T1000 (cell line): ENCODE measurements at regions not wholly inside any gene's neighbourhood (a gene's known extent, or its start where the extent isn't known, plus 50 kb on each side); places are given as distances from the start of the nearest gene placed in this dataset.
"Not testable (repeated sequence)": the region's sequence is repeated elsewhere in the genome, so short reads cannot be mapped to it uniquely, and the experiment has no call there.

Source experiments
- DNase-seq: peaks from one replicate; lab custom pipeline; 2025; ENCODE audit warnings: mixed read lengths; lab: John Stamatoyannopoulos, UW

GRCh38 chr4:138444260-138444659, 202.1 kb upstream of the SLC7A11 start:
- DNase-seq: no peak

DNA sequence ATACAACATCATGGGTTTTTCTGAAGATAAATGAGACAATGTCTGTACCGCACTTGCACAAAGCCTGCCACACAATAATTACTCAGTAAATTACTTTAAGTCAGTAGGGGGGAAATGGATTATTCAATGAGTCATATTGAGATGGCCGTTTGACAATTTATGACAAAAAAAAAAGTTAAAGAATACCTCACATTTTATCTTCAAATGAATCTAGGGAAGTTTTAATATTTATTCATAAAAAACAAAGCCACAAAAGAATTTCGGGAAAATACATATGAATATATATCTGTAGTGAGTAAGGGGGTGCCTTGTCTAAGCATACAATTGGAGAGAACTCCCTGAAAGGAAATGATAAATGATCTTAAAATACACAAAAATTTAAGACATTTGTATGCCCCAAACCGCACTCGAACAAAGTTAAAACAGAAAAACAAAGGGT, 197.0 kb upstream of the SLC7A11 start:
- DNase-seq: no peak

GRCh38 chr4:138438608-138439007, 196.5 kb upstream of the SLC7A11 start:
- DNase-seq: no peak

DNA sequence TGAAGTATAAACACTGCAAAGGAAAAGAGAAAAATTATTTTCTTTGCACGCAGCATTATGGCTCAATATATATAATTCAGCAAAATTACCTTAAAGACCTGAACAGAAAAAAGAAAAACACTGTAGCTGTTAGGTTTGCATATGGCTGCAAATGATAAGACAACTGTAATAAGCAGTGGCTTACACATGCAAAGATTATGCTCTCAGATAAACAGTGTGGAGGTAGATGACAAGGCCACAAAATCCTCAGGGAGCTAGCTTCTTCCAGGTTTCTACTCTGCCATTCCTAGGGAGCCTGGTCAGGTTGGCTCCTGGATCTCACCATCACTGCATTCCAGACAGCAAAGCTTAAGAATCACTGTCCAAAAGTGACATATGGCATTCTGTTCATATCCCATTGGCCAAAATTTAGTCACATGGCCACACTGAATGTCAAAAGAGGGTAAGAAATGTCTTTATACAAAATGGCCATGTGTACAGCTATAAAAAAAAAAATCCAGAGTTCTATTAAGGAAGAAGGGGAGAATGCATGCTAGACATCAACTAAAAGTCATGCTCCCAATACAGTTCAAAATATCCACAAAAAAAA, 195.2 kb upstream of the SLC7A11 start:
- no peak for DNase-seq

GRCh38 chr4:138435733-138436132, 193.6 kb upstream of the SLC7A11 start:
- not testable (repeated sequence) for DNase-seq

- not testable (repeated sequence) for DNase-seq
Measured at GRCh38 chr4:138435046-138435445, 192.9 kb upstream of the SLC7A11 start.

- DNase-seq: no peak
Measured at GRCh38 chr4:138428611-138429010, 186.5 kb upstream of the SLC7A11 start.

GRCh38 chr4:138426786-138427185, 184.6 kb upstream of the SLC7A11 start:
- no peak for DNase-seq

DNA sequence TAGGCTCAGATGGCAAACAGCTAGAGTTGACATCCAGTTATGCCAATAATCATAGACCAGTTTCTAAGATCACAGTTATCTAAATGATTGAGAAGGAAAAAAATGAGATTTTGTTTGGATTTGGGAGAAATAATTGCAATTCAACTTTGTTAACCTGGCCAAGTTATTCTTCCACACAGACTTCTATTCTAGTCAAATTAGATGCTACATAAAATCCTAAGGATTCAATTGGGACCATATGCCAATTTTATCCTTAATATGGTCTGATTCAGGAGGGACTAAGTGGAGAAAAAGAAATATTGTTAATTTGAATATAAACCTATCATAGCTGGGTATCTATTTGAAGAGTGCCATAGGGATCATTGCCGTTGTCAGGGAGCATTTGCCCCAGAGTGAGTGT, 178.3 kb upstream of the SLC7A11 start:
- no peak for DNase-seq

DNA sequence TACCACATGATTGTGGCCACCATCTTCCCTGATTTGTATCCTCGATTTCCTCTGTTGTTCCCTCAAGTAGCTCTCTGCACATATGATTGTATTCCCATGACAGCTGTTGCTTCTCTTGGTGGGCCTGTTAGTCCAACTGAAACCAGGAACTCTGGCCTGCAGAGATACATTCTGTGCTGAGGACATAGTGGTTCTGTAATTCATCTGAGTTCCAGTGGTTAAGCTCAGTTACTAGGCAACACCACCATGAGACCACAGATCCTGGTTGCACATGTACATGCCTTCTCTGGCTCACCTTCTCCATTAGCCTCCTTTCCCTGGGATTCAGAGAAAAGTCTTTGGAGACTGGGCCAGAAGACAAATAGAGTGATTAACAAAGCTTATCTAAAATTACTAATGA, 172.1 kb upstream of the SLC7A11 start:
- DNase-seq: no peak

DNA sequence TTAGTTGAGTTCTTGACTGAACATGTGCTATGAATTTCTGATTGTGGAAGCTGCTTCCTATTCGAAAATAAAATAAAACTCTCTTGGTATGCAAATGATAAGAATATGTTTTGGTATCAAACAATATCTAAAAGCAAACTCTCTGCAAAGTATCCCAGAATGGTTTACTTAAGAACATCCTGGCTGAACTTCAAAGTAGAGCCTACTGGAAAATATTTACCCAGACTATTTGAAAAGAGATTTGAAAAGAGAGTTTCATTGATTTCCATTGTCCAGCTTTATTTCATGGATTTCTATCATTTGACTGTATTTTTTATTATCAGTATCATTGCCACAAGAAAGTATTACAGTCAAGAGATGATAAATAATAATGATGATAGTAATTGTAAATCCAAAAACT, 171.1 kb upstream of the SLC7A11 start:
- DNase-seq: no peak

DNA sequence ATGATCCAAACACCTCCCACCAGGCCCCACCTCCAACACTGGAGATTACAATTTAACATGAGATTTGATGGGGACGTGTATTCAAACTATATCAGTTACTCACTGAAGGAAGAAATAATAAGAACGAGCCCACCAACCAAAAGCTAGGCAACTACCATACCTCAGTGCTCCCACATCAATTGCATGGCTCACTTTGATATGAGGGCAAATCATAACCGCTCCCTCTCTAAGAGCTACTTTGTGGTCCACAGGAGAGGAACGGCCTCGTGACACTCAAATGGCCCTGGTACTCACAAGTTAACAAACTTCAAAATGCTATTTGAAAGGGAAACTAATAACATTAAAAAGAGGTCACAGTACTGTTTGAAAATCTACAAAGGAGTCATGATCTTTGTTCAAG, 170.7 kb upstream of the SLC7A11 start:
- DNase-seq: no peak

DNA sequence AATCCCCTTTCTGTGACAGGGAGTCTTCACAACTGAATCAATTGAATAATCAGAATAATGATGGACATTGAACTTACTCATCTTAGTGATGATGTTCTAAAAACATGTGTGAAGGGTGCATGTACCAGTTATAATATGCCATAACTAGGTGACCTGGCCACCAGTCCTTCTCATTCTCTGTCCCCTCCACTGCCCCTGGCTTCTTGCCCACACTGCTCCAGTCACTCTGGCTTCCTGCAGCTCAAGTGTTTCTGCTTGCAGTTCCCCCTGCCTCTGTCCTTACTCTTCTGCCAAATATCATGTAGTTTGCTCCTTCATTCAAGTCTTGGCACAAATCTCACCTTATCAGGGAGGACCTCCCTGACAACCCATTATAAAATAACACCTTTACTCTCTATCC, 168.1 kb upstream of the SLC7A11 start:
- no peak for DNase-seq

GRCh38 chr4:138409670-138410069, 167.5 kb upstream of the SLC7A11 start:
- DNase-seq: no peak

DNA sequence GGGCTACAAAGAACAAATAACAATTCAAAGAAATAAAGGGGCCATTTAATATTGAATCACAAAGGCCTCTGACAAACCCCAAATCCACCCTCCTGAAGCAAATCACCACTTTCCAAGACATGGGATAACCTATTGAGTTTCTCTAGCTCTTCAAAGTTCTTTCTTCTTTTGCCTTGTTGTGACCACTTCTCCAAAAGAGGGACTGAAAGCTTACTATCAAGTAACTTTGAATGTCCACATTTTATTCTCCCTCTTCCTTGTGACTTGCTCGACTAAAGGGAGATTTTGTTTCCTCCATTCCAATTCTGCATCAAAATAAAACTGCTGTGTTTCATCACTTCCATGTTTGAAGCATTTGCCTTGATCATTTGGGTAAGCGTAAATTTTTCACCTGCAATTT, 166.6 kb upstream of the SLC7A11 start:
- DNase-seq: no peak

GRCh38 chr4:138407329-138407728, 165.2 kb upstream of the SLC7A11 start:
- no peak for DNase-seq

DNA sequence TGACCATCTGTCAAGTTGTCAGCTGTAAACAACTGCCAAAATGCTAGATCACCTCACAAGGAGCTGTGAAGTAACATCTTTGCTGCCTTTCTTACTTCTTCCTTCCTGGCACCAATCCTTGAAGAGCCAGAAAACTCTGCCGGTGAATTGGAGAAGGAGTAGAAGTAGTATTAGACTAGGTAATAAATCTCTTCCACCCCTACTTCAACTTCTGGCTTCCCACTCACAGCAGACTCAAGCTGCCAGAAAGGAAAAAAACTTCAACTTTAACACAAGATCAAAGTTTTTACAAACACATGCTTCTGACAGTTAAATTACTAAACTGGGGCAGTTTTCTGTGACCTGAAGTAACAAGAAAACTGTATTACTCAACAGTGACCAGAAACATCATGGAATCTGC, 164.7 kb upstream of the SLC7A11 start:
- no peak for DNase-seq

DNA sequence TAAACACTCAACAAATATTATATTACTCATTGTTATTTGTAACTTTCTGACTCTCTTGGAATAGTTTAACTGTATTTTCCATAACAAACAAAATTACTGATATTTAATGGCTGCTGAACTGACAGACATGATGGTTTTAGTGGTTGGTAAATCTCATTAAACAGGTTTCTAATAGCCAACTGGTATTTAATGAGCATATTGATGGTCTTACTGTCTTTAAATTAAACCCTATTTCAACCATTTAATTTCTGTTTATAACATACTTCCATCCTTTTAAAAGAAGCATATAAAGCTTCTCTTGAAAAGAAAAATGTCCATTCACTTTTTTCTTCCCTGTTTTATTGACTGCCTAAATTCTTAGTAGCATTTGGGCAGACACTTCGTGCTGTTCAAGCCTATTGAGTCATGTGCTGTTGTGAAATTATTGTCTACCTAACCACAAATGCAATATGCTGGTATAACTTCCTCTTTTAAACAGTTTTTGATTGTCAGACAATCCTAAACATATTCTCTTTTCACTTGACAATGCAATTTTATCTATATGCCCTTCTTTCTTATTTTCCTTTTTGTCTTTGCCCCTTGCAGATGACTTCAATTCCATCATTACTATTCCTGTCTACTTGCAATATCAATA, 163.9 kb upstream of the SLC7A11 start:
- no peak for DNase-seq

DNA sequence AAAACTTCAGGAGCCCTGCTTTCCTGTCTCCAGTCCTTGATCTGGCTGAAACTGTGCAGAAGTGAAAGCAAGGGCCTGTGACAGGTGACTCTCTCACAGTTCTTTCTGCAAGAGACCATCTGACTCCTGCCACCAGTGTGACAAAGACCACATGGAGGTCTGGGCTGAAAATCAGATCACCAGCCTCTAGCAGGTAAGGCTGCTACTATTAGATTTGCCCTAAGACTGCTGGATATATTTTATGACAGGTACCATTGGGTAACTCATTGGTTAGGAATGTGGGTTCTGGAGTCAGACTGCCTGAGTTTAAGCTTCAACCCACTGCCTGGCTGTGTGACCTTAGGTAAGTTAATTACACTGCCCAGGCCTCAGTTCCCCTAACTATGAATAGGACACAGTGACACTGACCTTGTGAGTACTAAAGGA, 163.3 kb upstream of the SLC7A11 start:
- no peak for DNase-seq

GRCh38 chr4:138404801-138405200, 162.7 kb upstream of the SLC7A11 start:
- no peak for DNase-seq

DNA sequence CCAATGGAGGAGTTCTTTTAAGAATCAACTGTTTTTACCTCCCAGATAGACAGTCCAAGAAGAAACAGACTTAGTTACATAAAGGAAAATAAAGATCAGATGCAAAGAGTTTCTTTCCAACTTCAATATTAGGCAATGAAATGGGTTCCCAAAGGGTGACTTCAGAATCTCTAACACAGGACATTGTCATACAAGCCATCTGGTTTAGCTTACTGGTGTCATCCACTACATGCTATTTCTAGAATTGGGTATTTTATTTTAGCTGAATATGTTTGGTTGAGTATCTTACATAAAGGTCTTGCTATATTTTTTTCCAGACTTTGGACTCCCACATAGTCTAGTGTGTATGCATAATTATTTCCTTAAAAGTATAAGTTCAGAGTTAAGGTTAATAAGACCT, 162.1 kb upstream of the SLC7A11 start:
- DNase-seq: no peak

DNA sequence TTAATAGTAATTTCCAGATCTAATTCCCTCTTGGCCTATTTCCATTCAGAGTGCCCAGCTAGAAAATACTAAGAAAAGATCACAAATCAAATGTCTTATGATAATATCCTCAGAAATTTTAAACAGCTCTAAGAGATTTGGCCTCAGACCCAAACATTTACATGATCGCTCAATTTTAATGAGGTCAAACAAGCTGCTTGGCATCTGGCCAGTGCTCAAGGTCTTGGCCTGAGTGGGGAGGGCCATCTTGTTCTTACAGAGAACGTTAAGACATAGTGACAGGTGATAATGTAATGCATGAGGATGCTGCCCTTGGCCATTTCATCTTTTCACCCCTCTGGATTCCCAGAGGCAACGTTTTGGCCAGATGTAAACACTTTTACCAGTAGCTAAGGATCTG, 159.2 kb upstream of the SLC7A11 start:
- DNase-seq: no peak

DNA sequence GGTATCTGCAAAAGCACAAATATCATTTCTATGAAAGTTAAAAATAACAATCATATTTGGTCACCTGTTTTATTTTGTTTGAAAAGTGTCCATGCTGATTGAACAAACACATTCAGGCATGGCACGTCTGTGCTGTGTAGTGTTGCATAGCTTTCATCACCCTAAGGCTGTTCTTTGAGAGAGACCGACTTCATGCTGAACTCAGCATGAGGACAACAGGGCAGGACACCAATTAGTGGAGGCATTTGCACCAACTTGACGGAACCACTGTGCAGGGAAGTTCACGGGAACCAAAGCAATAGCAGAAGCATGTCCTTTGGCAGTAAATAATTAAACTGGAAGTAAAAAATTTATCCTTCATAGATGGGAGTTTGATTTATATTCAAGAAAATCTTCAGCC, 158.4 kb upstream of the SLC7A11 start:
- no peak for DNase-seq

DNA sequence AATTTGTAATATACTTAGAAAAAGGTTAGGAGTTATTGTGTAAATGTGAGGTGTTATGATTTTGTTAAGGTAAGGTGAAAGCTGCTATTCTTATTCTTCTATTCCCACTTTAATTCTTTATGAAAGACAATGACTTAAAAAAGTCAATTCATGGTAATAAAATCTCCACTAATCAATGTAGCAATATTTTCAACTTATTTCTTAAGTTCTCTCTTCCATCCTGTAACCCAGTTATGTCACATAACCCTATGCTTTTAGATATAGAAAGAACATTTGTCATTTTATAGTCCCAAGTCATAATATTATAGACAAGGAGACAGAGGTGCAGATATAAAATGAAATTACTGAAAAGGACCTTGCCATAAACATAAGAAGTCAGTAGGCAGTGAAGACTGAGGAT, 157.9 kb upstream of the SLC7A11 start:
- no peak for DNase-seq
